ENCODE measurements at regions not wholly inside any gene's neighbourhood (a gene's known extent, or its start where the extent isn't known, plus 50 kb on each side); places are given as distances from the start of the nearest gene placed in this dataset.

- Histone ChIP-seq H3K36me3 (replicated peaks in 1 of 2; ENCODE audit: control extremely low read depth in 1 of 2, control insufficient read depth in 1 of 2, extremely low read depth in 1 of 2, insufficient read depth in 2 of 2, low read length in 1 of 2) (no peaks in the 10 kb centered on the region), H2AFZ (ENCODE audit: insufficient read depth, low read depth, low read length, poor library complexity, severe bottlenecking) (no peak overlapping the region), H3K9ac (ENCODE audit: low read length) (no peak overlapping the region), H3K4me1 (ENCODE audit: control insufficient read depth in 2 of 2, insufficient read depth in 2 of 2, low read length in 2 of 2) (no peaks in the 10 kb centered on the region), H3K27me3 (replicated peaks in 1 of 4; ENCODE audit: control extremely low read depth in 1 of 4, control insufficient read depth in 3 of 4, insufficient read depth in 4 of 4, low read length in 3 of 4) (no peaks in the 10 kb centered on the region), H3K4me3 (ENCODE audit: control extremely low read depth in 1 of 5, extremely low read depth in 1 of 5, insufficient read depth in 1 of 5, low read depth in 2 of 5, low read length in 4 of 5) (no peak overlapping the region), H3K79me2 (ENCODE audit: control insufficient read depth, insufficient read depth, low read length) (no peaks in the 10 kb centered on the region), H3K27ac (ENCODE audit: low read length in 2 of 2) (no peak overlapping the region), H4K20me1 (ENCODE audit: control insufficient read depth, insufficient read depth, low read length, poor library complexity, severe bottlenecking) (no peaks in the 10 kb centered on the region), H3K9me3 (ENCODE audit: control extremely low read depth in 1 of 3, control insufficient read depth in 2 of 3, insufficient read depth in 1 of 3, low read length in 2 of 3) (peaks cover 0 to 3% (median 0%) of the 10 kb centered on the region in 3 donors), H3K4me2 (replicated peaks; ENCODE audit: low read depth, low read length, poor library complexity, severe bottlenecking) (no peak overlapping the region)
- DNase-seq, result no peak
- Mint-ChIP-seq H3K4me3 (no peak overlapping the region), H3K27ac (no peak overlapping the region), H3K27me3 (no peaks in the 10 kb centered on the region), H3K4me1 (no peaks in the 10 kb centered on the region), H3K9me3 (ENCODE audit: insufficient read depth) (no peaks in the 10 kb centered on the region)
- ChIA-PET CTCF (no interaction called here), POLR2A (no interaction called here)
- no peak for TF ChIP-seq EZH2 (IDR thresholded peaks at IDR 0.05; ENCODE audit: borderline replicate concordance, insufficient read depth, low read depth, low read length, poor library complexity, severe bottlenecking)
- TF ChIP-seq CTCF (IDR thresholded peaks at IDR 0.05), result no peak
- no peak for ATAC-seq (ENCODE audit: low read depth)
- intact Hi-C loops (cut with micrococcal nuclease), result no loop called here
- no CpG with 5 or more reads among the region's 2 CpGs for WGBS (ENCODE audit: insufficient coverage)
These were observed 723.9 kb downstream of the FAT4 start for GRCh38 chr4:126038502-126039144.

- H4K20me1 ChIP-seq (ENCODE audit: control insufficient read depth, insufficient read depth, low read length, poor library complexity, severe bottlenecking), result no peaks in the 10 kb centered on the region
- no peaks in the 10 kb centered on the region for H3K27me3 Mint-ChIP-seq
- no peaks in the 10 kb centered on the region for H3K4me1 Mint-ChIP-seq
- WGBS (ENCODE audit: insufficient coverage), result no CpG with 5 or more reads among the region's 2 CpGs
- no peaks in the 10 kb centered on the region for H3K79me2 ChIP-seq (ENCODE audit: control insufficient read depth, insufficient read depth, low read length)
- no peak overlapping the region for H3K4me2 ChIP-seq (replicated peaks; ENCODE audit: low read depth, low read length, poor library complexity, severe bottlenecking)
- no peak overlapping the region for H3K27ac ChIP-seq (ENCODE audit: low read length in 2 of 2)
- no peaks in the 10 kb centered on the region for H3K27me3 ChIP-seq (replicated peaks in 1 of 4; ENCODE audit: control extremely low read depth in 1 of 4, control insufficient read depth in 3 of 4, insufficient read depth in 4 of 4, low read length in 3 of 4)
- H3K9me3 ChIP-seq (ENCODE audit: control extremely low read depth in 1 of 3, control insufficient read depth in 2 of 3, insufficient read depth in 1 of 3, low read length in 2 of 3), result peaks cover 0 to 1% (median 0%) of the 10 kb centered on the region in 3 donors
- H3K4me1 ChIP-seq (ENCODE audit: control insufficient read depth in 2 of 2, insufficient read depth in 2 of 2, low read length in 2 of 2), result no peaks in the 10 kb centered on the region
- ChIA-PET POLR2A (no interaction called here), CTCF (no interaction called here)
- intact Hi-C loops (cut with micrococcal nuclease), result no loop called here
- no peak for DNase-seq
- no peak overlapping the region for H3K9ac ChIP-seq (ENCODE audit: low read length)
- no peaks in the 10 kb centered on the region for H3K9me3 Mint-ChIP-seq (ENCODE audit: insufficient read depth)
- H2AFZ ChIP-seq (ENCODE audit: insufficient read depth, low read depth, low read length, poor library complexity, severe bottlenecking), result no peak overlapping the region
- no peak overlapping the region for H3K4me3 Mint-ChIP-seq
- H3K27ac Mint-ChIP-seq, result no peak overlapping the region
- no peak overlapping the region for H3K4me3 ChIP-seq (ENCODE audit: control extremely low read depth in 1 of 5, extremely low read depth in 1 of 5, insufficient read depth in 1 of 5, low read depth in 2 of 5, low read length in 4 of 5)
- ATAC-seq (ENCODE audit: low read depth), result no peak
- H3K36me3 ChIP-seq (replicated peaks in 1 of 2; ENCODE audit: control extremely low read depth in 1 of 2, control insufficient read depth in 1 of 2, extremely low read depth in 1 of 2, insufficient read depth in 2 of 2, low read length in 1 of 2), result no peaks in the 10 kb centered on the region
- no peak for TF ChIP-seq CTCF (IDR thresholded peaks at IDR 0.05)
- no peak for TF ChIP-seq EZH2 (IDR thresholded peaks at IDR 0.05; ENCODE audit: borderline replicate concordance, insufficient read depth, low read depth, low read length, poor library complexity, severe bottlenecking)
These were observed 731.4 kb downstream of the FAT4 start for GRCh38 chr4:126046081-126046614.

All from B cell (primary cell).